ENCODE measurements at regions not wholly inside any gene's neighbourhood (a gene's known extent, or its start where the extent isn't known, plus 50 kb on each side); places are given as distances from the start of the nearest gene placed in this dataset.

- TF ChIP-seq FOXM1 (IDR thresholded peaks at IDR 0.05; ENCODE audit: borderline replicate concordance): no peak
- no peak for TF ChIP-seq FOXA1 (IDR thresholded peaks at IDR 0.05)
- no peak for TF ChIP-seq TARDBP (IDR thresholded peaks at IDR 0.05)
- no peak for TF ChIP-seq SP1 (IDR thresholded peaks at IDR 0.05)
- no peak for TF ChIP-seq FOXK2 (IDR thresholded peaks at IDR 0.05)
- TF ChIP-seq ARNT (IDR thresholded peaks at IDR 0.05): no peak
- no peak for TF ChIP-seq SUZ12 (IDR thresholded peaks at IDR 0.05)
- no peak for TF ChIP-seq ELF4 (IDR thresholded peaks at IDR 0.05)
- TF ChIP-seq BHLHE40 (IDR thresholded peaks at IDR 0.05; ENCODE audit: borderline replicate concordance): no peak
- TF ChIP-seq NFRKB (IDR thresholded peaks at IDR 0.05): no peak
- no peak for TF ChIP-seq ZNF384 (IDR thresholded peaks at IDR 0.05)
These were observed 550.3 kb downstream of the QKI start for GRCh38 chr6:163964789-163965188.

All from HEK293T (cell line).